ENCODE measurements at regions not wholly inside any gene's neighbourhood (a gene's known extent, or its start where the extent isn't known, plus 50 kb on each side); places are given as distances from the start of the nearest gene placed in this dataset.

GRCh38 chr9:109989296-109989695 lies 209.3 kb downstream of the PALM2AKAP2 start:
- TF ChIP-seq CTCF (IDR thresholded peaks at IDR 0.05; ENCODE audit: poor library complexity) (no peak), EZH2 (IDR thresholded peaks at IDR 0.05; ENCODE audit: borderline replicate concordance) (no peak), EZH2phosphoT487 (IDR thresholded peaks at IDR 0.05; ENCODE audit: low read depth, severe bottlenecking, unreplicated experiment) (no peak)

Data from hepatocyte (in vitro differentiated cells).